ENCODE measurements at regions not wholly inside any gene's neighbourhood (a gene's known extent, or its start where the extent isn't known, plus 50 kb on each side); places are given as distances from the start of the nearest gene placed in this dataset.

DNA sequence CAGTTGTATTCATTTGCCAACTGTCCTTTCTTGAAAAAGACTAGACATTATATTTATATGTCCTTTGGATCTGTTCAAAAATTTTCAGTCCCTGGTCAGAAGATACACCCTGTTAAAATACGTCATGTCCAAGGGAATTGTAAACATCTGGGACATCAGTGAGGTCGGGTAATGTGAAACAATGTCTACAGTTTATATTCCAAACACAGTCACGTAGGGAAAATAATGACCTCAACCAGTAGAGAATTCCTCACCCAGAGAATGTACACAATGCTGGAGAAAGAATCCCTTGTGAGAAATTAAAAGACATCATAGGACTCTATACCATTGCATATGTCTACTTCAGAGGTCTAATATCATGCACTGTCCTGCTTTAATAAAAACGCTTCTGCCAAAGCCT lies 888.0 kb upstream of the CHAC2 start:
- no peak overlapping the region for H3K27ac Mint-ChIP-seq
- H3K27me3 Mint-ChIP-seq, result no peaks in the 10 kb centered on the region
- no peak for ATAC-seq (ENCODE audit: low read depth in 2 of 2)
- DNase-seq, result no peak
- H3K4me1 Mint-ChIP-seq, result no peaks in the 10 kb centered on the region
- peaks cover 0 to 2% (median 0%) of the 10 kb centered on the region in 7 donors for H3K9me3 Mint-ChIP-seq
- no peak overlapping the region for H3K4me3 Mint-ChIP-seq
- no peaks in the 10 kb centered on the region for H3K36me3 Mint-ChIP-seq

DNA sequence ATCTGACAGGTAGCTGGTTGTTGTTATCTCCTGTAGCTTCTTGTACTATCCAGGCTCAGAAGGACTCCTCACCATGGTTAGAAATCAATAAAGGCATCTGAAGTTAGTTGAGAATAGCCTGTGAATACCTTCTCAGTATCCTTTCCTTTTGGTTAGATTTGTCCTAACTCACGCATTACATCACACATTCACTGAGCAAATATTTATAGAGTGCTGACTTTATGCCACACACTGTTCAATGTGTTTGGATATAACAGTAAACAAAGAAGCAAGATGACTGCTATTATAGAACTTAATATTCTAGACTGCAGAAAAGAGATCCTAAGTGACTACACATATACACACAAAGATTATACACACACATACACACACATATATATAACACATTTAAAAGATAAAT lies 889.9 kb upstream of the CHAC2 start:
- Mint-ChIP-seq H3K36me3 (no peaks in the 10 kb centered on the region), H3K4me1 (no peaks in the 10 kb centered on the region), H3K4me3 (no peak overlapping the region), H3K9me3 (peaks cover 0 to 2% (median 0%) of the 10 kb centered on the region in 7 donors), H3K27ac (no peak overlapping the region), H3K27me3 (no peaks in the 10 kb centered on the region)
- DNase-seq (no peak), ATAC-seq (ENCODE audit: low read depth in 2 of 2) (no peak)

DNA sequence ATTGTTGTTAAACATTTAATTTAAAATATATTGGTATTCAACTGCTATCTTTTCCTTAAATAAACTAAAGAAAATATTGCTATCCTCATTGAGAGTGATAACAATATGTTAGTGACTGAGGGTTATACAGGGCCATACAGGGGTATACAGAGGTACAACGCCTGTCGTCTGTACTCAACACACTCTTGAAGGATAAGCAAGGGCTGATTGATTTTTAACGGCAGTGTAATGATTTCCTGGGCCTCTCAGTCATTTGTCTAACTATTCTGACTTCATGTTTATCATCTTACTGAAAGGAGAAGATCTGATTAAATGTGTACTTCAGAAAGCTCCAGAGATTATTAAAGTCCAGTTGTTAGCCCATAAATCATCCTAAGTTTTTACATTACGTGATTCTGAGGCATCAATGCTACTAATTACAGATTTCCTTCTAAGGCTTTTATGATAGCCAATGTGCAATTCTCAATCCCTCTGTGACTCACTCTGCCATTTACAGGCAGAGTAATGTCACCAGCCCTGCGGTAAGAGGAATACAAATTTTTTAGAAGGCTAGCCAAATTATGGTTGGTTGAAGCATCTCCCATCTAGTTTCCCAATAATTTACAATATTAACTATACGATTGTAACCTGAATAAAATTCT lies 893.0 kb upstream of the CHAC2 start:
- no peaks in the 10 kb centered on the region for H3K27me3 Mint-ChIP-seq
- H3K9me3 Mint-ChIP-seq, result peaks cover 0 to 2% (median 0%) of the 10 kb centered on the region in 7 donors
- ATAC-seq (ENCODE audit: low read depth in 2 of 2) (no peak), DNase-seq (no peak)
- H3K4me1 Mint-ChIP-seq, result no peaks in the 10 kb centered on the region
- H3K36me3 Mint-ChIP-seq, result no peaks in the 10 kb centered on the region
- H3K27ac Mint-ChIP-seq, result no peak overlapping the region
- no peak overlapping the region for H3K4me3 Mint-ChIP-seq

DNA sequence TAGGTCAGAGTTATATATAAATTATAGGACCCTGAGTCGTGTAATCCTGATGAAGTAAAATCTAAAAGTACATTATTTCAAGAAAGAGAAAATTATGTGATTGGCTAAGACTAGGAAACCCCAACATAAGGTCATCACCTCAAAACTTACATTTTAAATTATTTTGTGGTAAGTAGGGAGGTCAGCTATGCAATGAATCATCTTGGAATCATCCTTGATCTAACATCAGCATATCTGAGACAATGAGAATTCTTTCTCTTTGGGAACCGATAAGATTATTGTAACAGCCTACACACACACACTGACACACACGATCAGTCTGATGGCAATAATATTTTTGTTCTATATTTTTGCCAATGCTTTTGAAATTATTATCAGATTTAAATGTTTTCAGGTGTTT lies 904.8 kb upstream of the CHAC2 start:
- H3K27ac Mint-ChIP-seq, result no peak overlapping the region

DNA sequence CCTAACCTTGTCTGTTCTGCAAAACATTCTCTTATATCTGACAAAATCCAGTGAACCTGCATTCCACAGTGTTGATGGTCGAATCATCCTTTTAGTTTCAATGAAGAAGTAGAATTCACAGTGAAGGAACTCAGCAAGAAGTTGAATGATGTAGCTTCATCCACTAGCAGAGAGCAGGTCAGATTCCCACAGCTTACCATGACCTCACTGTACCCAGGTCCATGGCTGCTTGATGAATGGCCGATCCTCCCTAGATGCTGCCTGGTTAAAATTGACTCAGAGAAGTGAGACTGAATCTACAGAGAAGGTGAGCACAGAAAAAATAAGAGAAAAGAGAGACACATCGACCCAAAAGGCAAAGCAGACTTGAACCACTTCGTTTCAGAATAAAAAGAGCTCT lies 906.0 kb upstream of the CHAC2 start:
- ATAC-seq (ENCODE audit: low read depth in 2 of 2) (no peak), DNase-seq (no peak)
- Mint-ChIP-seq H3K36me3 (no peaks in the 10 kb centered on the region), H3K4me3 (no peak overlapping the region), H3K4me1 (no peaks in the 10 kb centered on the region), H3K27ac (no peak overlapping the region), H3K27me3 (no peaks in the 10 kb centered on the region), H3K9me3 (no peaks in the 10 kb centered on the region)

More for the DNA sequence above, 904.8 kb upstream of the CHAC2 start:
- no peaks in the 10 kb centered on the region for H3K4me1 Mint-ChIP-seq
- H3K36me3 Mint-ChIP-seq, result no peaks in the 10 kb centered on the region
- no peak for ATAC-seq (ENCODE audit: low read depth in 2 of 2)
- H3K9me3 Mint-ChIP-seq, result no peaks in the 10 kb centered on the region
- DNase-seq, result no peak
- H3K27me3 Mint-ChIP-seq, result no peaks in the 10 kb centered on the region
- no peak overlapping the region for H3K4me3 Mint-ChIP-seq

DNA sequence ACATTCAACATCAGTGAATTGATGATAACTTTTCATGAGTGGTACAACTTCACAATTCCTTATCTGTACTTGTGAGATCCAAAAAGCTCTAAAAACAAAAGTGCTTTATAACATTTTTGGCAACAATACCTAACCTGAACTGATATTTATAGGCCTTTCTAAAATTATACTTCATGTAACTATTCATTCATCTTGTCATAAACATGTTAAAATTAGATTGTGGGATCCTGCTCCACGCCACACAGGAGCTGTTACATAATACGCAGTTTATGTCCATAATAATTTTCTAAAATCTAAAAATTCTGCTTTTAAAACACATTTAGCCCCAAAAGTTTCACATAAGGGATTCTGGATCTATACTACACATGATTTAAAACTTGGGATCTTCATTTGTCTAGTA lies 908.5 kb upstream of the CHAC2 start:
- Mint-ChIP-seq H3K27ac (no peak overlapping the region), H3K9me3 (no peaks in the 10 kb centered on the region), H3K36me3 (no peaks in the 10 kb centered on the region), H3K27me3 (no peaks in the 10 kb centered on the region), H3K4me3 (no peak overlapping the region), H3K4me1 (no peaks in the 10 kb centered on the region)
- no peak for ATAC-seq (ENCODE audit: low read depth in 2 of 2)
- no peak for DNase-seq

DNA sequence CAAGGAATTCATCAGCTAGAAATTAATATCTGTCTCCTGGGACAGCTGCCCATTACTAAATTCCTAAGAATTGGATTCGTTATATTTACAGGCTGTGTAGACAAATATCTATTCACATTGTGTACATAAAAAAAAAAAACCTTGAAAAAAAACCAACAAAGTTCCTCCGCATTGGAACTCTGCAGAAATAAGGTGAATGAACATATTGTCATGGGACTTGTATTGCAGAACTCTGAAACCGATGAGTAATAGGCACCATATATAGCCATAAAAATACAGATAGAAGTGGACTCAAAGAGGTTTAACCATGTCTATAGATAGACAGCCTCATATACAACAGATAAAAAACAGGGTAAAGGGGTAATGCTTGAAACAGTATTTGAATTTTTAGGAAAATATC lies 909.9 kb upstream of the CHAC2 start:
- Mint-ChIP-seq H3K4me1 (no peaks in the 10 kb centered on the region), H3K9me3 (peaks cover 2 to 6% (median 3%) of the 10 kb centered on the region in 7 donors), H3K27ac (no peak overlapping the region), H3K27me3 (no peaks in the 10 kb centered on the region), H3K4me3 (no peak overlapping the region), H3K36me3 (no peaks in the 10 kb centered on the region)
- ATAC-seq (ENCODE audit: low read depth in 2 of 2) (no peak), DNase-seq (no peak)

DNA sequence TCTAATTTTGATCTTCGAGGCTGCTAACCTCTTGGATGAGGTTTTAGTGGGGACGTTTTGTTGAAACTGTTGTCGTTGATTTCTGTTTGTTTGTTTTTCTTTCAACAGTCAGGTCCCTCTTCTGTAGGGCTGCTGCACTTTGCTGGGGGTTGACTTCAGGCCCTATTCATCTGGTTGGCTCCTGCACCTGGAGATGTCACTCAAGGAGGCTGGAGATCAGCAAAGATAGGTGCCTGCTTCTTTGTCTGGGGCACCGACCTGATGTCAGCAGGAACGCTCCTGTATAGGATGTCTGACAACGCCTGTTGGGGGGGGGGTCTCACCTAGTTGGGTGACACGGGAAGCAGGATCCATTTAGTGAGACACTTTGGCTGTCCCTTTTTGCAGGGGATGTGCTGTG lies 915.6 kb upstream of the CHAC2 start:
- peaks cover 14 to 34% (median 18%) of the 10 kb centered on the region in 7 donors for H3K9me3 Mint-ChIP-seq
- no peaks in the 10 kb centered on the region for H3K4me1 Mint-ChIP-seq
- no peaks in the 10 kb centered on the region for H3K36me3 Mint-ChIP-seq
- no peak for DNase-seq
- no peak overlapping the region for H3K27ac Mint-ChIP-seq
- ATAC-seq (ENCODE audit: low read depth in 2 of 2), result no peak
- no peak overlapping the region for H3K4me3 Mint-ChIP-seq
- no peaks in the 10 kb centered on the region for H3K27me3 Mint-ChIP-seq

DNA sequence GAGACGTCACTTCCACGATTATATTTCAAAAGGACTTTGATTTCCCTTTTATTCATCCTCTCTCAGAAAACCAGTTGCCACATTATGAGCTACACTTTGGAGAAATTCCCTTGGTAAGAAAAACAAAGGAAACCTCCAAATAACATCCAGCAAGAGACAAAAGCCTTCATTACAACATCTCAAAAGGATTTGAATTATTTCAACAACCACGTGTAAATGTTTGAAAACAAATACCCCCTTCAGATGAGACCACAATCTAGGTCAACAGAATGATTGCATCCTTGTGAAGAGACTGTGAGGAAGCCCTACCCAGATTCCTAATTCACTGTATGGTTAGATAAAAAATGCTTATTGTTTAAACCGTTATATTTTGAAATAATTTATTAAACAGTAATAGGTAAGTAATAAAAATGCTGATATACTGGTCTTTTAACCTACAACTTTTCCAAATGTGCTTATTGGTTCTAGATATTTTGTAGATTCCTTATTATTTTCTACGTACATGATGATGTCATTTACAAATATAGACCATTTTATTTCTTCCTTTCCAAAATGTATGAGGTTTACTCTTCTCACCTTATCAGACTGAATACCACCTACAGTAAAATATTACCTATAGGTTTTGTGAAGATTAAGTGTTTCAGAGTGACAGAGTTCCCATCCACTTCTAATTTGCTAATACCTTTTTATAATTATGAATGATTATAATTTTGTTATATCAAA lies 922.7 kb upstream of the CHAC2 start:
- DNase-seq, result no peak
- peaks cover 3 to 21% (median 8%) of the 10 kb centered on the region in 7 donors for H3K9me3 Mint-ChIP-seq
- H3K36me3 Mint-ChIP-seq, result no peaks in the 10 kb centered on the region
- no peak overlapping the region for H3K27ac Mint-ChIP-seq
- no peak overlapping the region for H3K4me3 Mint-ChIP-seq
- no peak for ATAC-seq (ENCODE audit: low read depth in 2 of 2)
- H3K27me3 Mint-ChIP-seq, result no peaks in the 10 kb centered on the region
- no peaks in the 10 kb centered on the region for H3K4me1 Mint-ChIP-seq

DNA sequence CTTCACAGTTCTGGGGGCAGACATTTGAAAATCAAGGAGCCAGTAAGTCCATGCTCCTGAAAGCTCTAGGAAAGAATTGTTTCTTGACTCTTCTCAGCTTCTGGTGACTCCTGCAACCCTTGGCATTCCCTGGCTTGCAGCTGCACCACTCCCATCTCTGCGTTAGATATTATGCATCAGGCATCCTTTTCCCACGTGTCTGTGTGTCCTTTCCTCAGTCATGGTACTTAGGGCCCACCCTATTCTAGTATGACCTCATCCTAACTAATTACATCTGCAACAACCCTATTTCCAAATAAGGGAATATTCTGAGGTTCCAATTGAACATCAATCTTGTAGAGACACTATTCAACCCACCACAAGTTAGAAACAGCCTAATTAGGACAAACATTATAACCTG lies 931.7 kb upstream of the CHAC2 start:
- peaks cover 0 to 15% (median 1%) of the 10 kb centered on the region in 7 donors for H3K9me3 Mint-ChIP-seq
- H3K4me3 Mint-ChIP-seq, result no peak overlapping the region
- H3K27me3 Mint-ChIP-seq, result no peaks in the 10 kb centered on the region
- DNase-seq, result no peak
- H3K27ac Mint-ChIP-seq, result no peak overlapping the region
- no peaks in the 10 kb centered on the region for H3K4me1 Mint-ChIP-seq
- no peaks in the 10 kb centered on the region for H3K36me3 Mint-ChIP-seq
- ATAC-seq (ENCODE audit: low read depth in 2 of 2), result no peak

DNA sequence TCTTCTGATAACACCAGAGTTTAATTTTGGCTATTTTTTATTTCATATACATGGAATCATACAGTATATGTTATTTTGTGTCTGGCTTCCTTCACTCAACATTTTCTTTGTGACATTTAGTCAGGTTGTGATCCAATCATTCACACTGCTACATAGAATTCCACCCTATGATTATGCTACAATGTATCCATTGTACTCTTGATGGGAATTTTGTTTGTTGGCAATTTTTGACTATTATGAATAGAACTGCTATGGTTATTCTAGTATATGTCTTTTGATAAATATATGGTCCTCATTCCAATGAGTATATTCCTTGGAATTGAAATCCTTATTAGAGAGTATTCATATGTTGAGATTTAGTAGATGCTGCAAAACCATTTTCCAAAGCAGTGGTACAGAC lies 936.4 kb upstream of the CHAC2 start:
- peaks cover 0 to 5% (median 0%) of the 10 kb centered on the region in 7 donors for H3K9me3 Mint-ChIP-seq
- ATAC-seq (ENCODE audit: low read depth in 2 of 2) (no peak), DNase-seq (no peak)
- H3K4me1 Mint-ChIP-seq, result no peaks in the 10 kb centered on the region
- H3K36me3 Mint-ChIP-seq, result no peaks in the 10 kb centered on the region
- H3K4me3 Mint-ChIP-seq, result no peak overlapping the region
- no peaks in the 10 kb centered on the region for H3K27me3 Mint-ChIP-seq
- no peak overlapping the region for H3K27ac Mint-ChIP-seq

DNA sequence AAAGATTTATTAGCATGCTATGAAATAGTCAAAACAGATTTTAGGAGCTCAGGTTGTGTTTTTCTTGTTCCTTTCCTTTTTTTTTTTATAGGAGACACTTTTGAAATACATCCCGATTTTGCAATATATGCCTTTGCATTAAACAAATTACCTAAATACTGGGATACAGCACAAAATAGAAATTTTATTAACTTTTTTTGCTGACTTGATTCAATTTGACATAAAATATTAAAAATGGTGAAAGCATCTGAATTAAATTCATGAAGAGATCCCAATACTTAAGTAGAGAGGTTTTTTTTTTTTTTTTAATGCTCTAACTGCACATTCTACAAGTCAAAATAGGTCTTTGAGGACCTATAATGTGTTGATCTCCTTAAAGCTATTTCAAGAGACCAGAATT lies 939.5 kb upstream of the CHAC2 start:
- Mint-ChIP-seq H3K4me3 (no peak overlapping the region), H3K27me3 (no peaks in the 10 kb centered on the region), H3K4me1 (no peaks in the 10 kb centered on the region), H3K27ac (no peak overlapping the region), H3K36me3 (no peaks in the 10 kb centered on the region), H3K9me3 (peaks cover 0 to 10% (median 0%) of the 10 kb centered on the region in 7 donors)
- ATAC-seq (ENCODE audit: low read depth in 2 of 2), result no peak
- DNase-seq, result no peak

DNA sequence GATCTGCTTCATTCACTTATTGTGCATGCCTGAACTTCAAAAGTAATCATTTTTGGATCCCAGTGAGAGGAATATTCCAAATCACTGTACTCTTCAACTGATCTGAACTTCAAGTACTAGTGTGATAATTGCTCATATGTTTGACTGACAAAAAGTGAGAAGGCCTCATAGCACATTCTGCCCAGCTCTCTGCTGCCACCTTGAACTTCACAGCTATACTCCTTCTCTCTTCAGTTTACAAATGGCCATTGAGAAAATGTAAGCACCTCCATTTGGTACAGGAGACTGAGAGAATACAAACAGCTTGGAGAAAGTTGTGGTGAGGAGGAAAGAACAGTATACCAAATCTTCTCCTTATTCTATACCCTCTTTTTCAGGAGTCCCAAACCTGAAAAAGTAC lies 946.0 kb upstream of the CHAC2 start:
- H3K9me3 Mint-ChIP-seq, result peaks cover 0 to 9% (median 0%) of the 10 kb centered on the region in 7 donors
- DNase-seq (no peak), ATAC-seq (ENCODE audit: low read depth in 2 of 2) (no peak)
- H3K27ac Mint-ChIP-seq, result no peak overlapping the region
- no peaks in the 10 kb centered on the region for H3K4me1 Mint-ChIP-seq
- no peak overlapping the region for H3K4me3 Mint-ChIP-seq
- no peaks in the 10 kb centered on the region for H3K27me3 Mint-ChIP-seq
- no peaks in the 10 kb centered on the region for H3K36me3 Mint-ChIP-seq

DNA sequence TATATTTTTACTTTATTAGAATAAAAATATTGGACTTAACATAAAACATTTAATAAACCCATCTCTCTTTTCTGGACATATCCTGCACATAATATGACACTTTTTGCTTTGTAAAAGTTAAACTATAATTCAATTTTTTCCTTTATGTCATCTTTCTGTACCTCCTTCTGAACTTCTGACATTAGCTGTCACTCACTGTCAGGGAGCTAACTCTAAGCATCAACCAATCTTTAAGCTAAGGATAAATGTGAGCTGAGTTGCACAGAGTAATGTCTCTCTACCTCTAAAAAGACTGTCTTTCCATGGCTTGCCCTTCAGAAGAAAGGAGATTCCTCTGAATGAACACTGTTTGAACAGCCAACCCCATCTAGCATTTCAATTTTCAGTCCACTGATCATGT lies 948.6 kb upstream of the CHAC2 start:
- no peak for ATAC-seq (ENCODE audit: low read depth in 2 of 2)
- Mint-ChIP-seq H3K4me3 (no peak overlapping the region), H3K36me3 (no peaks in the 10 kb centered on the region), H3K4me1 (no peaks in the 10 kb centered on the region), H3K27me3 (no peaks in the 10 kb centered on the region), H3K27ac (no peak overlapping the region), H3K9me3 (peaks cover 0 to 5% (median 0%) of the 10 kb centered on the region in 7 donors)
- DNase-seq, result no peak
